Gastroesophageal sphincter (tissue), 4 donors: ENCODE measurements at regions not wholly inside any gene's neighbourhood (a gene's known extent, or its start where the extent isn't known, plus 50 kb on each side); places are given as distances from the start of the nearest gene placed in this dataset.

Experiments used
- ATAC-seq: fragments of 150-250 bp; one replicate; pipeline ENCODE4 v1.9.1; 2016; ENCODE audit warnings: mild to moderate bottlenecking, moderate library complexity
- H3K27ac ChIP-seq, 4 donors: fragments of 200-600 bp; sonication (generic) in 3 of 4; 1 replicate in 3 of 4; 2 replicates in 1 of 4; pipeline ENCODE4 v1.5.1; 2016 to 2019
- H3K27me3 ChIP-seq: fragments of 200-600 bp; sonication (generic); one replicate; pipeline ENCODE4 v1.5.1; 2019
- H3K36me3 ChIP-seq, 2 donors: fragments of 200-600 bp; sonication (generic); one replicate each; pipeline ENCODE4 v1.5.1; 2019; ENCODE audit warnings: control low read depth in 1 of 2
- H3K4me1 ChIP-seq, 3 donors: fragments of 200-600 bp; sonication (generic); 1 replicate in 2 of 3; 2 replicates in 1 of 3; pipeline ENCODE4 v1.5.1; 2016 to 2019; ENCODE audit warnings: control low read depth in 2 of 3
- H3K4me3 ChIP-seq, 2 donors: fragments of 200-600 bp; sonication (generic); one replicate each; pipeline ENCODE4 v1.5.1; 2019; ENCODE audit warnings: mild to moderate bottlenecking in 1 of 2, moderate library complexity in 1 of 2
- H3K9me3 ChIP-seq, 3 donors: fragments of 200-600 bp; sonication (generic); one replicate each; pipeline ENCODE4 v1.5.1; 2017 to 2019; ENCODE audit warnings: control low read depth in 2 of 3
- EP300 ChIP-seq: sonication (generic); formaldehyde crosslinking; IDR thresholded peaks from one replicate; pipeline ENCODE4 v1.6.1; 2017; ENCODE audit warnings: antibody characterized with exemption, mild to moderate bottlenecking
- POLR2A ChIP-seq, 2 donors: fragments of 450-650 bp; IDR thresholded peaks; one replicate each; pipeline ENCODE4 v1.6.1; 2017; ENCODE audit warnings: antibody characterized with exemption in 2 of 2, mild to moderate bottlenecking in 2 of 2, moderate library complexity in 1 of 2
- POLR2AphosphoS5 ChIP-seq: sonication (generic); formaldehyde crosslinking; IDR thresholded peaks from one replicate; pipeline ENCODE4 v1.6.1; 2017; ENCODE audit warnings: antibody characterized with exemption
- WGBS, 2 donors: methylation state at CpG; one replicate each; pipeline ENCODE4 v1.1.5; 2018; ENCODE audit warnings: low coverage in 1 of 2; 5-methylcytosine and 5-hydroxymethylcytosine counted together
- TF ChIP-seq, protein P1 (sequence below), 4 experiments: fragments of 200-600 bp in 2 of 4; fragments of 450-650 bp in 2 of 4; sonication (generic) in 1 of 4; IDR thresholded peaks; one replicate each; pipeline ENCODE4 v1.5.1; 2017 to 2019; ENCODE audit warnings: antibody characterized with exemption in 4 of 4, mild to moderate bottlenecking in 2 of 4, moderate library complexity in 2 of 4

GRCh38 chr9:2320632-2321031, 301.0 kb upstream of the VLDLR start:
- Histone ChIP-seq H3K36me3 (no peaks in the 10 kb centered on the region), H3K27ac (no peak overlapping the region), H3K4me1 (no peaks in the 10 kb centered on the region), H3K27me3 (no peaks in the 10 kb centered on the region), H3K4me3 (no peak overlapping the region), H3K9me3 (peaks cover 0 to 14% (median 0%) of the 10 kb centered on the region in 3 donors)
- TF ChIP-seq POLR2AphosphoS5 = no peak
- TF ChIP-seq, protein P1, sequence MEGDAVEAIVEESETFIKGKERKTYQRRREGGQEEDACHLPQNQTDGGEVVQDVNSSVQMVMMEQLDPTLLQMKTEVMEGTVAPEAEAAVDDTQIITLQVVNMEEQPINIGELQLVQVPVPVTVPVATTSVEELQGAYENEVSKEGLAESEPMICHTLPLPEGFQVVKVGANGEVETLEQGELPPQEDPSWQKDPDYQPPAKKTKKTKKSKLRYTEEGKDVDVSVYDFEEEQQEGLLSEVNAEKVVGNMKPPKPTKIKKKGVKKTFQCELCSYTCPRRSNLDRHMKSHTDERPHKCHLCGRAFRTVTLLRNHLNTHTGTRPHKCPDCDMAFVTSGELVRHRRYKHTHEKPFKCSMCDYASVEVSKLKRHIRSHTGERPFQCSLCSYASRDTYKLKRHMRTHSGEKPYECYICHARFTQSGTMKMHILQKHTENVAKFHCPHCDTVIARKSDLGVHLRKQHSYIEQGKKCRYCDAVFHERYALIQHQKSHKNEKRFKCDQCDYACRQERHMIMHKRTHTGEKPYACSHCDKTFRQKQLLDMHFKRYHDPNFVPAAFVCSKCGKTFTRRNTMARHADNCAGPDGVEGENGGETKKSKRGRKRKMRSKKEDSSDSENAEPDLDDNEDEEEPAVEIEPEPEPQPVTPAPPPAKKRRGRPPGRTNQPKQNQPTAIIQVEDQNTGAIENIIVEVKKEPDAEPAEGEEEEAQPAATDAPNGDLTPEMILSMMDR (IDR thresholded peaks at IDR 0.05) = no peak
- ATAC-seq = no peak
- 94 to 100% methylated on average over 1 to 2 of the region's 2 CpGs for WGBS, 2 donors

DNA sequence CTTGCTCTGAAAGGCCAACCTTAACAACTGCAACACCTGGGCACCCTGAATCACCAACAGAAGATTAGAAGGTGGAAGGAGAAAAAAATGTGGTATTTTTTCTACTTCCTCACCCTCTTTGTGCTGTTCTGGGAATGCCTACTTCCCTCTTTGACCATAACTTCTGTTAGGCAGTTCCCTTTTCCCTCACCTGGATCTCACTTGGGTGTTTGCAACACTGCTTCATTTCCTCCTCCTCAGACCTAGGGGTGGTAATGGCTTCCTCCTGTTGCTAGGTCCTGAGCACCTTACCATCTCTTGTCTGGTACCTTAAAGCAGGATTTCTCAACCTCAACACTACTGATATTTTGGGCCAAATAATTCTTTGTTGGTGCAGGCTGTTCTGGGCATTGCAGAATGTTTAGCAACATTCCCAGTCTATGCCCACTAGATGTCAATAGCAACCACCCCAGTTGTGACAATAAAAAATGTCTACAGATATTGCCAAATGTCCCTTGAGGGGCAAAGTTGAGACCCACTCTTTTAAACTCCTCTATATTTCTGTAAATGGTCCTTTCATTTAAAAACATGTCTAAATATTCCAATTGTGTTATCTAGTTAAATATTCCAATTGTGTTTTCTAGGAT, 300.0 kb upstream of the VLDLR start:
- Histone ChIP-seq H3K27me3 (no peaks in the 10 kb centered on the region), H3K4me3 (no peak overlapping the region), H3K9me3 (peaks cover 0 to 4% (median 0%) of the 10 kb centered on the region in 3 donors), H3K36me3 (no peaks in the 10 kb centered on the region), H3K27ac (no peak overlapping the region), H3K4me1 (no peaks in the 10 kb centered on the region)
- ATAC-seq = no peak
- TF ChIP-seq, protein P1 (IDR thresholded peaks at IDR 0.05) = no peak
- no peak for TF ChIP-seq POLR2AphosphoS5
- TF ChIP-seq EP300 = no peak
- TF ChIP-seq POLR2A (IDR thresholded peaks at IDR 0.05) = no peak

DNA sequence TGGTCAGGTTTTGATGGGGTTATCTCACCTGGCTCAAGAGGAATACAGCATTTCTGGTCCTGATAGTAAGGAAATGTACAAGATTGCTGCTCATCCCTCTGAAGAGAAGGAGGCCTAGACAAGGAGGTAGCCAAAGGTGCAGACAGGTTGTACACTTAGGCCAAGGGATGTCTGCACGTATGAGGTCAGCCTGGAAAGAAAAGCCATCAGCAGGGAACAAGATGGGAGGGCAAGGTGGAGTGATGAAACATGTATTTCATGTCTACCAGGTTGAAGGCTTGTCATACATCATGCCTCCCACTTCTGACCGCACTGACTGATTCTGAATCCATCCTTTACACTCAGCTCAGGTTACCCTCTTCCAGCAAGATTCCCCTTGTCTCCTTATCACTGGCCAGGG, 296.8 kb upstream of the VLDLR start:
- Histone ChIP-seq H3K27ac (no peak overlapping the region), H3K4me3 (no peak overlapping the region), H3K9me3 (no peaks in the 10 kb centered on the region), H3K36me3 (no peaks in the 10 kb centered on the region), H3K4me1 (no peaks in the 10 kb centered on the region), H3K27me3 (no peaks in the 10 kb centered on the region)
- no peak for ATAC-seq
- 83 to 95% methylated on average over 1 to 2 of the region's 2 CpGs for WGBS, 2 donors
- TF ChIP-seq POLR2A (IDR thresholded peaks at IDR 0.05) = no peak
- no peak for TF ChIP-seq POLR2AphosphoS5
- TF ChIP-seq, protein P1 (IDR thresholded peaks at IDR 0.05) = no peak
- no peak for TF ChIP-seq EP300

DNA sequence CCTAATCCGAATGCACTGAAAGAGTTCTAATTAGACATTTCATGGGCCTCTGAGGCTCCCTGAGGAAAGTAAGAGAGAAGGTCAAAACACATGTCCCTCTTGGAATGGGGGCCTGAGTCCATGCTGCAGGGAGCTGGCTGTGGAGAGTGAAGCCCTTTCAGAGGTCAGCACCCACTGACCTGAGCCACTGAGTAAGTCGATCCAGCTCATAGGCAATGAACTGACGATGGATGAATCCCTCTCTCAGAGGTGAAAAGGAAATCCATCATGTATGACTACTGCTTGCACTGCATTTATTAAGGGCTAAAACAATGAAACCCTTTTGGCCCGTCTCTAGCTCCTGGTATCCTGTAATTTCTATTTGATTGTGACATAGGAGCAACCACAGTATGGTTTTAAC, 288.9 kb upstream of the VLDLR start:
- Histone ChIP-seq H3K9me3 (no peaks in the 10 kb centered on the region), H3K4me1 (no peaks in the 10 kb centered on the region), H3K27me3 (no peaks in the 10 kb centered on the region), H3K4me3 (no peak overlapping the region), H3K36me3 (no peaks in the 10 kb centered on the region), H3K27ac (no peak overlapping the region)
- no peak for ATAC-seq
- TF ChIP-seq POLR2A (IDR thresholded peaks at IDR 0.05) = no peak
- no peak for TF ChIP-seq POLR2AphosphoS5
- no peak for TF ChIP-seq EP300
- TF ChIP-seq, protein P1 (IDR thresholded peaks at IDR 0.05) = no peak
- WGBS, 2 donors = 59% methylated on average over 4 of the region's 4 CpGs; no CpG with 5 or more reads in 1 of the 2 donors

DNA sequence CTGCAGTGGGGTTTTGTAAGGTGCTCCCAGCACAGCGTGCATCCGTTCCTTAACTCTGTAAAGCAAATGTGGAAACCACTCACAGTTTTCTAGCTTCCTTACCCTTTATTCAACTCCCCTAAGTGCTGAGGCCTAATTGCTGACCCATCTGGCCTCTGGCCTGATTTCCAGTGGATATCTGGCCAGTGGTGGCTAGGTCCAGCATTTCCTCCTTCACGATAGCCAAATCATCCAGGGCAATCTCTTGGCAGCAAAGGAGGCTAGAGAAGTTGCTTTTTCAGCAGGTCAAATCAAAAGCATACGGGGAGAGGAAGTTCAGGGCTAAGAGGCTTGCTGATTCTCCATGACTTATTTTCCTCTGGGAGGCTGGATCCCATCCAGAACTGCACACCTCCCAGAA, 286.3 kb upstream of the VLDLR start:
- H3K9me3 ChIP-seq = no peaks in the 10 kb centered on the region
- no peak for ATAC-seq
- 70 to 80% methylated on average over 2 to 3 of the region's 4 CpGs for WGBS, 2 donors
- no peaks in the 10 kb centered on the region for H3K27me3 ChIP-seq
- H3K4me1 ChIP-seq = peaks cover 0 to 8% (median 0%) of the 10 kb centered on the region in 3 donors
- H3K27ac ChIP-seq = no peak overlapping the region
- H3K36me3 ChIP-seq = no peaks in the 10 kb centered on the region
- TF ChIP-seq POLR2A (IDR thresholded peaks at IDR 0.05) = no peak
- no peak for TF ChIP-seq EP300
- no peak for TF ChIP-seq POLR2AphosphoS5
- TF ChIP-seq, protein P1 (IDR thresholded peaks at IDR 0.05) = no peak
- H3K4me3 ChIP-seq = no peak overlapping the region
